Stimulated activated CD4-positive, alpha-beta T cell treated with anti-CD3 and anti-CD28 coated beads, TNF-alpha, amount 100 ng/mL, for 48 hours (primary cell): ENCODE measurements at regions not wholly inside any gene's neighbourhood (a gene's known extent, or its start where the extent isn't known, plus 50 kb on each side); places are given as distances from the start of the nearest gene placed in this dataset.

Source experiments
- DNase-seq, 3 donors: peaks; one replicate each; pipeline ENCODE4 v3.0.0-alpha.2; 2020; ENCODE audit warnings: low read depth in 3 of 3

DNA sequence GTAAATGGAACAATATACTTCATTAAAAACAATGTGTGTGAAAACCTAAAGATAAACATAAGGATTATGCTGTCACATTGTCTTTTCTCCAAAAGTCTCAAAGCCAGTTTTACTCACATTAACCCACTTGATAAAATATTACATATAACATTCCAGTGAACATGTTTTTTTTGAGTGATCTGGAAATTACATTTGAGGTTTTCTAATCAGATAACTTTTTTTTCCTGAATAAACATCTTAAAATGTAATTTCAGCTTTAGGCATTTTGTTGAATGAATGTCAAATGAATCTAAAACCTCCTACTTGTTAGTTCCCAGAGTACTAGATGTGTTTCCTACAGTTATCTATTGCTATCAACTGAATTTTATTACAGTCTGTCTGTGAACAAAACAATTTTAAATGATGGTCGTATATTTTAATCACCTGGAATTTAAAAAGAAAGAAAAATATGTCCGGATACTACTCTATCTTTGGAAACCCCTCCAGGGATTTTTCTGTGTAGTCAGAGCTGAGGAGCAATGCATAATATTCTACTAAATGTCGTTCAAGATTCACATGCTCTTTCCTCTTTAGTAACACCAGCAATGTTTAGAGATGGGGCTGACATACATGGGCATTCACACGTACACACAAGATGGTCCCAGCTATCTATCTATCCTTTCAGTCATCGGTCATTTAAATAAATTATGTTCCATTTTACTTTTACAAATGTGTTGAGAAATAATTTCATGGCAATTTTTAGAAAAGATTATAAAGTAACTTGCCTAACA is 283.9 kb downstream of the KLF12 start:
- no peak for DNase-seq

DNA sequence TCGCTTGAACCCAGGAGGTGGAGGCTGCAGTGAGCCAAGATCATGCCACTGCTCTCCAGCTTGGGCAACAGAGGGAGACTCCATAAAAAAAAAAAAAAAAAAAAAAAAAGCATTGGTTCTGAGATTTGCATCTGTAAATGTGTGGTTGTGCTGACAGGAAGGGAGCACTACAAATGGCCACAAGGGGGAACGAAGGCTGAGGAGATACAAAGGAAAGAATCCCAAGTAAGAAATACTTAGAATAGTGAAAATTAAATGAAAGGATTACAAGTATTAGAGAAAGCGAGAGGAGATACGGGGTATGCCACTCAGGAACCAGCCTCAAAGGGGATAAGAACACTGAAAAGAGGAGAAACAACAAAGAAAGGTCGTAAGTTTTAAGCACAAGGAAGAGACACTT is 284.9 kb downstream of the KLF12 start:
- no peak for DNase-seq

DNA sequence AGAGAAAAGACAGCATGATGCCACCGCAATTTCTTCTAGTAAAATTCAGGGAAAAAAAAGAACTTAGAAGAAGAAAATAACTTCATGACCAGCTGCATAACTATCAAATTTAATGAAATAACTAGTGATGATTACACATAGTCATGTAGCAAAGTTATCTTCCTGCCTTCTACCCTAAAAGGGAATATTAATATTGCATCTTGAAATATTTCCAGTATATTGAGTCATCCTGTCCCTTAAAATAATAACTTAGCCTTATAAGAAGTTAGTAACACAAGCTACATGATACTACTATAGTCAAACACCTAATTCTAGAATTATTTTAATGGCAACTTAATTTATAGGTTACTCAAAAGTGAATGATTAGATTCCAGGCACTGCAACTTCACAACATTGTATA is 289.2 kb downstream of the KLF12 start:
- DNase-seq, result no peak

DNA sequence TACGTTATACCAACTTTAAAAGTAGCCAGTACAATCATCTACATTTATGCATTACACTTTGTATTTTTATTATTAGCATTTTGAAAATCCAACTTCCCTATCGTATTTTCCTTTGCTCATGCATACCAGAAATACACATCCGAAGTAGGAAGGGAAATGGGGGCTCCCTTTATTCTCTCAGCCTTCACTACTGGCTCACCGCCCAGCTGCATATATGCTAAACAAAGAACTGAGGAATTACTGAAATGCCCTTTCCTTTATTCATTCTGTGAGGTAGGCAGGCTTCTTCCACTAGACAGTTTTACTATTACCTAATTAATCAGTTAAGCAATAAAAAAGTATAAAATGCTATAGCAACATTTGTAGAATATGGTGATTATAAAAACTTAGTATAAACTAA is 291.6 kb downstream of the KLF12 start:
- no peak for DNase-seq

DNA sequence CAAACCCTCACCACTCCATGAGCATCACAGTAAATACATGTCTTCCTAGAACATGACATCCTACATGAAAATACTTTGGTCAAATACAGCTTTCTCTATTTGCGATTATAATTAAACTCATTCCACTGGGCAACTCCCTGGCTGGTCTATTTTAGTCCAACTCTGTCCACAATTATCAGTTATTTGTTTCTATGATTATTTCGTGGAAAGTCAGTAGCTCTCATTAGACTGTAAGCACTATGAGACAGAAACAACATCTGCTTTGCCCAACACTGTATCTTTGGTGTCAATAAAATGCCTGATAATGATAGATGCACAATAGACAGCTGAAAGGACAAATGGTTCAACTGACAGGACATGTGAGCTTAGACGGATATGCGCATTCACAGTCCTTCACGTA is 292.0 kb downstream of the KLF12 start:
- no peak for DNase-seq

DNA sequence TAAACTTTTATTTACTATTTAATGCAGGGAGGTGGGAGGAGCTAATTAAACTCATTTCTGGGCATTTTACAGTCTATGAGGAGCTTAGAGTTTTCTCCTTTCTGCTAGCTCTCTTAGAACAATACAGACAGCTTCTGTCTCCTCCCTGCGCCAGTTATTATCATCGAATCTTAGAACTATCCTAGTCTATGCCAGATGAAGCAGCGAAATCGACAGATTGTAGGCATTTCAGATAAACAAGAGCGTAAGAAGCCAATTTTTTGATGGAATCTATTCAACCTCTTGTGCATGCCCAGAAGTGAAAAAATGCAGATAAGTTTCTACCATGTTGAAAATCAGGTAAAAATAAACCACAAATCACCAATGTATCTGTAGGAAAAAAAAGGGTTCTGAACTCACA is 297.1 kb downstream of the KLF12 start:
- no peak for DNase-seq

DNA sequence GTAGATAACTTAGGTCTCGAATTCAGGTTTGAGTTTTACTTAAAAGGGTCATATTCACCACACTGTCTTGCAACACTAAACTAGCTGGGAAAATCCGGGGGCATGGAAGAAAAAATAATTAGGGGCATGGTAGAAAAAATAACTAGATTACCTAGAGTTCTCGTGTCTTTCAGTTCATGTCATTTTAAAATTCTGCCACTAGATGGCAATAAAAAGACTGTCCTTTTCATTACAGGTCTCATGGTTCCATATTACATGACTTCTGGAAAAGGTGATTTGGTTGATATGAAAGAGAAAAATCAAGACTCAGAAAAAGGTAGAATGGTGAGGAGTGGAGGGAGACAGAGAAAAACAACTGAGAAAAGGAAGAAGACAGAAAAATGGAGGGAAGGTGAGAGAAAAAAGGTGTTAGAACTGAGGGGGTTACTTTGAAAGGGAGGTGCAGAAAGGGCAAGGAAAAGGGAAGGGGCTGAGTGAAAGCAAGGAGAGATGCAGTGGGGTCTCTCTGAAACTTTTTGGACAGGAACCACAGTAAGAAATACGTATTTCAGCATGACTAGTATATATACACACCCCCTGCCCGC is 299.0 kb downstream of the KLF12 start:
- DNase-seq, result no peak

DNA sequence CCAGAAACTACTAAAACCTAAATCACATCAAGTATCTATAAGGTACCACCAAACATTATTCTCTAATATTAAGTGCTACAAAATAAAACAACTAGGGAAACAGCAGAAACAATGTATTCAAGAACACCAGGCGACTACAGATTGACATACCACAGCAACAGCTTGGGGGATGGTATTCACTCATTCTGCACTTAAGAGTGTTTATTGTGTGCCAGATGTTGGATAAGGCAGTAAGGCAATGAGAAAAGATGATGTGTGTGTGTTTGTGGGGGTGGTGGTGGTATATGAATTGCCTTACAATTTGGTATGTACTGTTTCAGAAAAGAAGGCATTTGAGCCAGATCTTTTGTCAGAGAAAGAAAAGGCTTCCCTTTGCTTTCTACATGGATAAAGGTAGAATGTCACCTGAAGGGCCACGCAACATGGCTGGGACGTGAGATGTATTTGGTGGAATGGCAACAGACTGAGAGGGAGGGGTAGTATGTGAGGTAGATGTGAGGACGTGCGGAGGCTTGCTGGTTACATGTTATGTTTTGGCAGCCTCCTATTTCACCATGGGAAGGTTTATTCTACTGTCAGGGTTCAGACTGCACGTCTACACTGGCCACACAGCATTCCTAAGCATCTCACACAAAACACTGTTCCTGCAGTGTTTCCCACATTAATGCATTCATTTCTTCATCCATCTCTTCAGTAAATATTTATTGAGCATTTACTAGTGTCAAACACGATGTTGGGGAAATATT is 300.7 kb downstream of the KLF12 start:
- DNase-seq, result no peak

DNA sequence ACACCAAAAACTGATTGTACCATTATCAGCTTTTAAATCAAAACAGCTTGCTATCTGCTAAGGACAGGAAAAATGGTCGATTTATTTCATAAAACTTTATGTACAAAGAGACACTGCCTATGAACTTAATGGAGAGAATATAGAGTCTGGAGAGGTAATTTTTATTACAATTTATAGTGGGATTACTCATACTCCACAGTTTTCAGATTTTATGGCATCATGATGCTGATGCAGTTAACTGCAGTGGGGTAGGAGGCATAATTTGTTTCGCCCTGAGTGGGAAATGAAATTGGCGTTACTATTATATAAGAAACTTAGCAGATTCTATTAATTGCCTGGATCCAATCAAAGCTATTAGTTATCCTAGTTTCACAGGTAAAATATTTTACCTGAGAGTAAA is 301.4 kb downstream of the KLF12 start:
- DNase-seq, result no peak

DNA sequence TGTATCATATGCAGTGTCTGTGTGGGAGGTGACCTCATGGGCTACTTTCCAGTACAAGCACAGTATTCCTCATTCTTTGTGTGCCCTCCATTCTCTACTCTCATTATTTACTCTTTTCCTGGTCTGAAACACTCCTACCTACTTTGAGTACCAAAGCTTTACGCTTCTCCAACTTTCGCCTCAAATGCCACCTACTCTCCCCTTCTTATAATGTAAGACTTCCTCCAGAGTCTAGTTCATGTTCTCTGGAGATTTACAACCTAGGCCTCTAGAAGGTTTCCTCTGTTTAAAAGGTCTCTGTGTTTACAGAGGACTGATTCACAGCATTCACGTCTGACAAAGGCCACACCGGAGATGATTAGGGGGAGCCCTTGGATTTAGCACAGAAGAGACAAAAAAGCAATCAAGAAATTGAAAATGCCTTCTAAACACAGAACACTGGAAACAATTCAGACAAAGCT is 302.0 kb downstream of the KLF12 start:
- no peak for DNase-seq

DNA sequence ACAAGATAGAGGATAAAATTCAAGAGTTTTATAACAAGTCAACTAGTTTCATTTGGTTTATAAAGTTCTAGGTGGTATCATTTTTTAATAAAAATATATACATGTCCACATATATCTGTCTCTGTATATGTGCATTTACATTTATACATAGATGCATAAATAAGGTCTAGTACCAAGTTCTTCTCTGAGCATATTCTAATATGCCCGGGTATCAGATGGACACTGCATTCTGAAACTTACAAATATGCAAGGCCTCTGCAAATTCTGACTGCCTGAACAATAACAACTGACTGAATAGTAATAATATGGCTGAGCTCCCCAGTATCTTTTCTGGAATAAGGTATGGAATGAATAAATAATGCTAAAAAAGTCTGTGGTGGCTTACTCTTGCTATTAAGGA is 304.8 kb downstream of the KLF12 start:
- DNase-seq, result no peak

DNA sequence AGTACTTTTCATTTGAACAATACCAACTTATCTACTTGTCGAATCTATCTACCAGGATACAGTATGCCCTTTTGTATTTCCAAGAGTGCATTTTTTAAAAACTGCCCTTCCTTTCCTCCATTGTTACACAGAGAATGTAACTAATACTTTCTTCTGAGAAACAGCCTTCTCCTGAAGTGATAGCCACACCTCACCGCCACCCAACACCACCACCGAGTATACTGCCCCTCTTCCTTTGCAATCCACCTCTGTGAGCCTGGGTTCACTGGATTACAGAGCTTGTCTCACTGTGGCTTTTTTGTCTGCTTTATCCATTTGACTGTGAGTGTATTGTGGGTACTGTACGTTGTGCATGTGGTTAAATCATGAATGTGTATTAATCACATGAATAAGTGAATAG is 305.4 kb downstream of the KLF12 start:
- DNase-seq, result no peak

DNA sequence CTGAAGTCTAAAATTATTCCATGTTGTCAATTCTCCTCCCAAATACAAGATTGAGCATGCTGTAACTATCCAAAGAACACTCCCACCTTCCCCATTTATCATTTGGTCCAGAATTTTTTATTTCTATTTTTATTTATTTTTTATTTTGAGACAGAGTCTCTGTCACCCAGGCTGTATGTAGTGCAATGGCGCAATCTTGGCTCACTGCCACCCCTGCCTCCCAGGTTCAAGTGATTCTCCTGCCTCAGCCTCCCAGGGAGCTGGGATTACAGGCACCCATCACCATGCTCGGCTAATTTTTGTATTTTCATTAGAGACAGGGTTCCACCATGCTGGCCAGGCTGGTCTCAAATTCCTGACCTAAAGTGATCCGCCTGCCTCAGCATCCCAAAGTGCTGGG is 306.8 kb downstream of the KLF12 start:
- no peak for DNase-seq

DNA sequence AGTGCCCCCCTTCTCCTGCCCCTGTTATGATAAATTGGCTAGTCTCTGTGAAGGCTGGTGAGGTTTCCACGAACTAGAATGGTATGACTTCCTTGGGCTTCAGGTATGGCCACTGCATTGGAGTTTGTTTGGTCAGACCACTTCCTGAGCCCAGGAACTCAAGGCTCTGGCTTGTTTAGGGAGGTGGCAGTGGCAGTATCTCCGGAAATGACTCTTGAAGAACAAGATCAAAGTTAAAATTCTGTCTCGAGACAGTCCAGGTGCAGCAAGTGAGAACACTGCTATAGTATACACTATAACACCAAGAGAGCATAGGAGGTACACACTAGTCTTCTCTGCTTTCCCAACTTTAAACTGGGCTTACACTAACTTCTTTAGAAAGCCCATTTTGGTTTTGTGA is 309.1 kb downstream of the KLF12 start:
- no peak for DNase-seq

DNA sequence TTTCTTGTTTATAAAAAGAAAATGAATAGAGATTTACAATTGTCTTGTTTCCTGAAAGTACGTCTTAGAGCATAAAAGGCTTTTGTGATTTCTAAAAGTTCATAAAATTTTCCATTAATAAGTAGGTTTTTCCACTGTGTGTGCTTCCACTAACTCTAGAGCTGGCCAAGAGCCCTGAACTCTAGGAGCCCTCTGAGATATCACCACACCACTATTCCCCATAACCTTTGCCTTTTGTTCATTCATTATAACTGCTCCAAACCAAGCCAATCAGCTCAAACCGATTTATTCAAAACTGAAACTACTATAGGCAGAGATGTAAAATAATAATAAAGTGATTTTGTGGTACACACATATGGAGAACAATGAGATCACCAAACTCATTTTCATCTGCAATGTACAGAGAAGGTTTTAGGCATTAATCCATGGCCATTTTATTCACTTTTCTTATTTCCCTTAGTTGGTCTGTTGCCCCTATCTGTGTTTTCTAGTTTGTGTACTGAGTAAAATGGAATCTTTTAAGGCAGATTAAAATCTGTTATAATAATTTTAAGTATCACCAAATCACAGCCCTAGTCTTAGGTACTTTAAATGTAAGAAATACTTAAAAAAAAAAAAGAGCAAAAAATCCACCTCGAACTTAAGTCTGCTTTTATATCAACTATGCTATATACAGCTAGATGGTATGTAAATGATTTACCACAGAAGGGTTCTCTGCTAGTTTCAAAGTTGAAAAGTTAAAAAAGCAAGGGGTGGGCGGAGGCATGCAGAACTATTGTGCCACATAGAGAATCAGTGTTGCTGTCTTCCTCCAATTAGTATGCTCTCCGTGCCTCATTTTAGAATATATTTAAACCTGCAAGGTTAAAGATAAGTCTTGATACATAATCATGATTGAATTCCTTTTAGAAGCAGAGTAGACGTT is 311.3 kb downstream of the KLF12 start:
- no peak for DNase-seq

DNA sequence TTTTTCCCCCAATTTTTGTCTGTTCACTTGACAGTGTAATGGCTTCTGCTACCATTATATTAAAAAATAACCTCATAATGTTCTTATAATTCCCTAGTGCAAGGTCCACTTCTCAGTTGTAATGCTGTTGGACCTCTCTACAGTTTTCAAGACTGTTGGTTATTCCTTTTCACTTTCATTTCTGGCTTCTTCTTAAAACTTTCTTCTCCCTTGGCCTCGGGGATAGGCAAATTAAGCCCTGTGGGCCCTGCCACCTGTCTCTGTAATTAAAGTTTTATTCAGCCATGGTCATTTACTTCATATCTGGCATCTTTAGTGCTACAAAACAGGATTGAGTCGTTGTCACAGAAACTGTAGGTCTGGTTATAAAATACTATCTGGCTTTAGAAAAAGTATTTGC is 313.5 kb downstream of the KLF12 start:
- DNase-seq, result no peak

DNA sequence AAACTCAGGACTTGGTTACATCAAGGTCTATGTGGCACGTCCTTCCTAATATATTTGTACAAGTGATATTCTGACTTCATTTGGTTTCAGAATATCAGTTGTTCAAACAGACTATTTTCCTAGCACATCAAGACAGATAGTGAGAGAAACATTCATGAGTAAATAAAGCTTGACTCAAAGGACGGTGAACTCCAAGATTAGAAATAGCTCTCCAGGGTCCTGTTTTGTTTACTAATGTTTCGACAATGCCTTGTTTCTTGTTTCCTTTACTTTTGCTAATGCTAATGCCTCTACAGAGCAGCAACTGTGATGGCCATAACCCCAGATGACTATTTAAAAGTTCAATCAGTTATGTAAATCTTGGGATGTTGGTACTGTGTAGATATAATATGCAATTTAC is 313.9 kb downstream of the KLF12 start:
- DNase-seq, result no peak

DNA sequence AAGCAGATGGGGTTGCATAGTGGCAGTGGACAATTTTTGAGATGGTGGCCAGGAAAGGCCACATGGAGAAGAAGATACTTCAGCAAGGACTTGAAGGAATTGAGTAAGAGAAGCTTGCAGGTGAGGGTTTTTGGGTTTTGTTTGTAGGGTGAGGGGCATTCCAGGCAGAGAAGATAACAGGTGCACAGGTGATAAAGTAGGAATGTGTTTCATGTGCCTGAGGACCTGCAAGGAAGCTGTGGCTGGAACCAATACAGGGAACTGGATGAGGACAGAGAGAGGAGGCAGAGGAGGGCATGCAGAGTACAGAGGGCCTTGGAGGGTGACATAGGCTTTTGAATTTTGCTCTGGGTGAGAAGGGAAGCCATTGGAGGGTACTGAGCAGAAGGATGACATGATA is 314.5 kb downstream of the KLF12 start:
- no peak for DNase-seq

DNA sequence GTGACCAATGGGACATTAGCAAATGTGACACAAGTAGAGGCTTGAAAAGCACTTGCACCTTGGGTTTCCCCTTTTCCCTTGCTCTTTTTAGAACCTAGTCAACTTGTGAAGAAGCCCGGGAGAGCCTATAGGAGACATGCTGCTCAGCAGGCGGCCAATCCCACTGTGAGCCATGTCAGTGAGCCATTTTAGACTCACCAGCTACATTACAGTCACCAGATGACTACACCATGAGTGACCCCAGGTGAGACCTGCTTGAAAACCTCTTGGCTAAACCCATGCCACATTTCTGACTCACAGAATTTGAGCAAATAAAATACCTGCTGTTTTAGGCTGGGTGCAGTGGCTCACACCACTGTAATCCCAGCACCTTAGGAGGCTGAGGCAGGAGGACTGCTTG is 317.5 kb downstream of the KLF12 start:
- DNase-seq, result no peak

DNA sequence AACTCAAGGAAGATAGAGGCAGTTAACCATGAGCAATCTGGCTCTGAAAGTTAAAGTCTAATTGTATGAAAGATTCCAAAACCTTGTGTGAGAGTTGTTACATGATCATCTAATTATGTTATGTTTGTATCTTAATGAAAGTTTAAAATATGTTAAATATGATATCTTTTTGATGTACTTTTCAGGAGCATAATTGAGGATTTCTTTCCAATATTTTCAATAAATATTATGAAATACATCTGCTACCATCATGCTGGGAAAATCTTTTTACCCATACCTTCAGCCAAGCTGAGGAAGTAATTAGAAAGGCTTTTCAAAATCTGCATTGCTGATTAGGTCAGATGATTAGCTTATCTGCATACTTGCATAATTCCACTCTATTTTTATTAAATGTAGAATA is 318.4 kb downstream of the KLF12 start:
- no peak for DNase-seq

DNA sequence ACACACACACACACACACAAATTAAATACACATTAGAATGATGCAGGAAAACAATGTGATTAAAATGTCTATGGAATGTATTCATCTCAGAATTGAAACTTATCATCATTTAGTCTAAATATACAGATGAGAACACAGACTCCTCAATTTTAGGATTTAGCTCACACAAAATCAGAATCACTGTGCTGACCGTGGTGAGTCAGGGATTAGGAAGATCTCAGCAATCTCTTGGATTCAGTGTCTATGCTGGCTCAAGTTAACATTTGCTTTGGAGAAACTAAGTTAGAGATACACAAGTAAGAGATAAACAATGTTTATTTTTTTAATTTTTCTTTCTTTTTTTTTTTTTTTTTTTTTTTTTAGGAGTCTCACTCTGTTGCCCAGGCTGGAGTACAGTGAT is 323.6 kb downstream of the KLF12 start:
- DNase-seq, result no peak

DNA sequence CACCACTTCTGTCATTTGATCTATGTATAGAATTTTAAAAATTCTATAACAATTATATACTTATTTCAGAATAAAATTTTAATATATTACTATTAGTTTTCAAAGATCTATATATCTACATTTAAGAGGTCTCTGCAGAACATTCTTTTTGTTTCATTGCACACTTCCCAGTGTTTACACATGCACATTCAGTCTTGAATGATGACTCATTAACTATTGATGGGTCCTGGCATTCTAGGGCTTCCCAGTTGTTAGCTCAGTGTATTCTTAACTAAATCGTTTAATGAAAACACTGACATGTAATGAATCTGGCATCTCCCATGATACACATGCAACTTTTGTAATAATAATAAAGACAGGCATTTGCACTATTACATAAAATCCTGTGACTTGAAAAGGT is 324.6 kb downstream of the KLF12 start:
- no peak for DNase-seq
